DMS 273 treated with DMSO at 0.1 percent for 48 hours (cell line): ENCODE measurements at regions not wholly inside any gene's neighbourhood (a gene's known extent, or its start where the extent isn't known, plus 50 kb on each side); places are given as distances from the start of the nearest gene placed in this dataset.

Source experiments
- DNase-seq: peaks from one replicate; lab custom pipeline; 2025; lab: John Stamatoyannopoulos, UW

DNA sequence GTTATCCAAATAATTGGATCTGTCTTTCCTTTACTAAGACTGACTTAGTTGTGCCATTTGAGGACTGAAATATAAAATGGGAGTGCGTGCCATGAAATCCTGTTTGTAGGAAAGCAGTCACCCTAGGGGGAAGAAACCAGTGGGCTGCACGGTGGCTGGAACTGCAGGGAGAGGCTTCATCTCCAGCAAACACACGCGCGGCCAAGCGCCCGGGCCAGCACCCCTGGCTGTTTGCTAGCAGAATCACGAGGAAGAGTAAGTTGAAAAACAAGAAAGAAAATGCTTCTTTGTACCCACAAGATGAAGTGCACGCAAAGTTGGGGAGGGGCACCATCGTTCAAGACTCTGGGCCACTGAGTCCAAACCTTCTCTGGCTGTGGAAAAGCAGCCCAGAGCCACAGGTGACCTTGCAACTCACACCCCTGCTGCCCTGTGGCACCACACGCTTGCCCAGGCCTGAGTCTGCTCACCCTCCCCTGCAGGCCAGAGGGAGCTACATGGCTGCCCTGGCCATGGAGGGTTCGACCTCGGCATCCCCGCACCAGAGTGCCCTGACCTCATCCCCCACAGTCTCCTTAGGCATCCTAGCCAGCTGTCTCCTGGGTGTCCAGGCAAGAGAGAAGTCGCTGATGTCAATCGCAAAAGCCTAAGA, 55.2 kb downstream of the IRX2 start:
- no peak for DNase-seq

DNA sequence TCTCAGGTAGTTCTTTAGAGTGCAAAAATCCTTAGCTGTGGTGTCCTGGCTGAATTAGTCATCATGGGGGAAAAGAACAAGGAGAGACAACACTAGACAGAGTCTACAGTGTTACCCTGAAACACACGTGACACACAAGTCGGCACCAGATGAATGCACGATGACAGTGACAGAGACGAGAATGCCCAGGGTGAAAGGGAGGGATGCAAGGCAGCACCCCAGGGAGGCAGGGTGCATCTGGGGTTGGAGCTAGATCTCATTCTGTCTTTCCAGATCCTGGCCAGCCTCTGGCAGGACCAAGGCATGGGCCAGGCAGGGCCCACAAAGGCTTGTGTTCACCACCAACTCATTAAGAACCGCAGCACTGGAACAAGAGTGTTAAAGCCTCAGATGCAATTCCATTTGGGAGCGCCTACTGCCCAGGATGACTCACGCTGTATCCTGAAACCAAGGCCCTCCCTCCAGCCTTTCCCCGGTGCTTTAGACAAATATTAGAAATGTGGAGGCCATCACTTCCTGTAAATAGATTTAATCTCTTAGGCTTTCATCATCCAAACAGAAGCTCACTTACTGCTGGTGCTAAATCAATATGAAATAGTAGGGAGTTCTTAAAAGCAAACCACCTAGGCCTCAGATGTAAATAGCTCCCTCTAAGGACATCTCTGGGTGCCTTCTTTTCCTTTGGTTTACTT, 56.1 kb downstream of the IRX2 start:
- no peak for DNase-seq

DNA sequence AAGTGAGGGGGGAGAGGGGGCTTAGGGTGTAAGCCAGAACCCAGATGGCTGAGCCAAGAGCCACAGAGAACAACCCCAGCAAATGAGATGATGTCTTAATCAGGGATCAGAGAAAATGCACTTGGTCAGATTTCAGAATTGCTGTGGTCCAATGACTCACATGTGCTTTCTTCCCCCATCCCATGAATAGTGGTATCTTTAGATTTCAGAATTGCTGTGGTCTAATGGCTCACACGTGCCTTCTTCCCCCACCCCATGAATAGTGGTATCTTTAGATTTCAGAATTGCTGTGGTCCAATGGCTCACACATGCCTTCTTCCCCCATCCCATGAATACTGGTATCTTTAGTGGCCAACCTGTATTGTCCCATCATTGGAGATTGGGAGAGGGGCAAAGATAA, 59.9 kb downstream of the IRX2 start:
- DNase-seq = no peak

DNA sequence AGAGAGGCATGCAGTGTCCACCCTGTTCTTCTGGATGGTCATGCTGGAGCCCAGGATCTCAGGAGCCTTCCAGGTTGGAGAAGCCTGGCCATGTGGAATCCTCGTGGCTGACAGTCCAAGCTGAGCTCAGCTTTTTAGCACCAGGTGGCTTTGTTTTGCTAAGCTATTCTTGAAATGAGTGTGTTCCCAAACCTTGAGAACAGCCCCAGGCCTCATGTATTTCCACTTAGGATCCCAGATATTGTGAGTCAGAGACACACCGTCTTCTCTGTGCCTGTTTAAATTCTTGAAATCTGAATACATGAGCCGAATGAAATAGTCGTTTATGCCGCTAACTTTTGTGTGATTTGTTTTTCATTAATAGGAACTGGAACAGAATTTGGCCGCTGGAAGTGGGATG, 61.2 kb downstream of the IRX2 start:
- no peak for DNase-seq

DNA sequence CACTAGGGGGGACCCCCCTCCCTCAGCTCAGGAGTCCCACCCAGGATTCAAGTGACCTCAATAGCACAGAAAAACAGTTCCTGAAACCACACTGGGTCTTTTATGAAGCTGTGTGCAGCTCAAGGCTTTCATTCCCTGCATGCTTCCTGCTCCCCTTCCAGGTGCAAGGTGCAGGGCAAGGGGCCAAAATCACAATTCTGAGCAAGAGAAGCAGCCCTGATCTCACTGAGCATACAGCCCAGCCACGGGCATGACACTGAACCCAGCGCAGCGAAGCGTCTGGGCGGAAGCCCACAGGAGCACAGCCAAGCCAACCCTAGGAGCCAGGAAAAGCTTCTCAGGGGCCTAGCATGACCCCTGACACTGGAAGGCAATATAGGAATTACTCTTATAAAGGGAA, 62.9 kb downstream of the IRX2 start:
- DNase-seq = no peak

DNA sequence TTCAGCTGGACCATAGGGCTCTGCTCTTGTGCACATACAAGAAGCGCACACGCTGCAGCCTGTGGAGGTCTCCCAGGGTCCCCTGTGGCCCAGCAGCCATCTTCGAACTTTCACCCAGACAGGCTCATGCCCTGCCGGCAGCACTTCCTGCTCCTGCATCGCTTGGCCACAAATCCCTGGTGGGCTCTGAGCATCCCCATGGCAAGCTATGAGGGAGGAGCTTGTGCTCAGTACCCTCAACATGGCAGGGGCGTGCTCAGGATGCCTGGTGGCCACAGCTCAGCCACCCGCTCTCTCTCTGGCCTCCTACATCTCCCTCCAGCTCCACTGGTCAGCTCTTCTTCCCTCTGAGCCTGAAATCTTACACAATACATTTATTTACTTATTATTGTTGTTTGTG, 63.7 kb downstream of the IRX2 start:
- no peak for DNase-seq

DNA sequence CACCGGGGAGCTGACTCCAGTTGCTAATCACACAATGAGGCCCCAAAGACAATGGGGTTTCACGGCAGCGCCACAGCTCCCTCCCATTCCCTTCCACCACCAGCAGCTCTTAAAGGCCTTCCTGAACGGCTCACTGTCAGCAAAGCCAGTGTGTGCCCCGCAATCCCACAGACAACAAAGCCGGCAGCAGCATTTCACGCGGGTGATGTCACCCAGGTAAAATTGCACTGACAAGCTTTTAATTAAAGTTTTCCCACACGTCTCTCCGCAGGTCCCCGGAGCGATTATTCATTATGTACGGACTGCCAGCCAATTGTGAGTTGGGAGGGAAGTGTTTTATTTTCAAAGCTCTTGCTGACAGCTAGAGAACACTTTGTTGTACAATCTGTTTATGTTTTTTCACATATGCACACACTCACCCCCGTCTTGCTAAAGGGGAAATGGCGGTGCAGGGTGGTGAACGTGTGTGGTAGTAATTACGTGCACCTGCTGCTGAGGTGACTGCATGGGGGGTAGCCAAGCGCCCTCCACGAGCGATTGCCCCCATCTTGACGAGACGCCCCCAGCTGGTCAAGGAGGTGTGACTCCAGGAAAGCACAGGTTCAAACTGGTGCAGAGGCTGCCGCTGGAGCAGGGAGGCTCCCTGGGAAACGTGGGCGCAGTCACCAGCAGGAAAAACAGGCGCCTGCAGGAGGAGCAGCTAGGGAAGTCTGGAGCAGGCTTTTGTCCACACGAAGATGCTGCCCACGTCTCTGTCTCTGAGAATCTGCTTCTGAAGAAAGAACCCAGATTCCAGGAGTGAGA, 65.0 kb downstream of the IRX2 start:
- DNase-seq = no peak

DNA sequence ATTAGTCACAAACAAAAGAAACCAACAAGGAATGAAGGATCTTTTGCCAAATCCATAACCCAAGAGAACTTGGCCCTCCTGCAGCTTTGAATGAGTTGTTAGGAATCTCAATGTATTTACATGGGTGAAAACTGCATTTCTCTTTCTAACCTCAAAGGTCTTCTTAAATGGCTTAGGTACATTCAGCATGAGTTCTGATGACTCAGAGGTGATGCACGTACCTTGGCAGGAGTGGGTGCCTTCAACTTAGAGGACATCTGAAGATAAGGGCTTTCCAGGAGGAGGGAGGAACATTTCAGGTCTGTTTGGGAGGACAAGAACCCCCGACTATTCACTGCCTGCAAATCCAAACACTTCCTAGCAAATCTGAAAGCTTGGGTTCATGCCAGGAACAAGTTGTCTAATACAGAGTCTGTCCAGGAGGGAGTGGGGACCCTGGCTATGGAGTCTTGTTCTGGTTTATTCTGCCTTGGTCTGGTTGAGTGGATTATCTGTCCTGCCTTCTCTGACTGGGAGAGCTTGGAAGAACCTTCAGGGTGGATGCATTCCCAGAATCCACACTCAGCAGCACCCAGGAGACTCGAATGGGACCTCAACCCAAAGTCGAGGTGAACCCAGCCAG, 65.7 kb downstream of the IRX2 start:
- no peak for DNase-seq

DNA sequence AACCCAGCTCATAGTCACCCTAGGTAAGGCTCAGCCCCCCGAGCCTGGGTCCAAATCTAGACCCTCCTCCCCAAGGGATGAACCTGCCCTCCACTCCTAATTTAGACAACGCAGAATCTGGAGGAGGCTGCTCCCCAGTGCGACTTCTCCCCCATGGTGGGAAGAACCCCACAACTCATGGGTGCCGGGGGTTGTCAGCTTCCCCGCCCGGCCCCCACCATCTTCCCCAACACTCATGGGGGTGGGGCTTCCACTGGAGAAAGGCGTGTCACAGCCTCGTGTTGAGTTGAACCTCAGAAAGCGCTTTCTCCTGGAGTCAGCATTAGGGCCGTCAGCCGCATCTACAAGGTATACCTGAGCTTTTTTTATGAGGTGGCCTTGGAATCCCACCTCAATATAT, 66.9 kb downstream of the IRX2 start:
- DNase-seq = no peak

DNA sequence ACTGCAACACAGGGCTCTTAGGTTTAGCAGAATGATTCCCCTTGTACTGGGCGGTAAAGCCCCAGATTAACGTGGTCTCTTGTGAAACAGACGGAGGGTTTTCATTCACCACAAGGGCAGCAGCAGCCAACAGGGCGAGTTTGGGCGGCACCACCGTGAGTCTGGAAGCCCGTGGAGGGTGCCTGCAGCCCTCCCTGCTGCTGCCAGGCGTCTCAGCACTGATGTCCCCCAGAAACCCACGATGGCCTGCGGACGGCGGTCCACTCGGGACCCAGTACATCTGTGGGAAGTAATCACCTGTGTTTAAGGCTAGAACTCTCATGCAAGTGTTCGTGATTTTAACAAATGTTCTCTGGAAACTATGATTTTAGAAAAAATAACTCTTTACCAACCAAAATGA, 67.8 kb downstream of the IRX2 start:
- no peak for DNase-seq

DNA sequence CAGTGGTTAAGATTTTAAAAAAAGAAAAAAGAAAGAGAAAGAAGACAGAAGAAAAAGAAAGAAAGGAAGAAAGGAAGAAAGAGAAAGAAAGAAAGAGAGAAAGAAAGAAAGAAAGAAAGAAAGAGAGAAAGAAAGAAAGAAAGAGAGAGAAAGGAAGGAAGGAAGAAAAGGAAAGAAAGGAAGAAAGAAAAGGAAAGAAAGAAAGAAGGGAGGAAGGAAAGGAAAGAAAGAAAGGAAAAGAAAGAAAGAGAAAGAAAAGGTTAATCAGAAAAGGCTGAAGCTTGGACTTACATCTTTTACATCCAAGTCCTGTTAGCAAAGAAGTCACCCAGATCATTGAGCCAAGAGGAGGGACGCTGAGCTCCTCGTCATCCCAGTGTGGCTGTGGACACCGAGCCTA, 70.0 kb downstream of the IRX2 start:
- no peak for DNase-seq

DNA sequence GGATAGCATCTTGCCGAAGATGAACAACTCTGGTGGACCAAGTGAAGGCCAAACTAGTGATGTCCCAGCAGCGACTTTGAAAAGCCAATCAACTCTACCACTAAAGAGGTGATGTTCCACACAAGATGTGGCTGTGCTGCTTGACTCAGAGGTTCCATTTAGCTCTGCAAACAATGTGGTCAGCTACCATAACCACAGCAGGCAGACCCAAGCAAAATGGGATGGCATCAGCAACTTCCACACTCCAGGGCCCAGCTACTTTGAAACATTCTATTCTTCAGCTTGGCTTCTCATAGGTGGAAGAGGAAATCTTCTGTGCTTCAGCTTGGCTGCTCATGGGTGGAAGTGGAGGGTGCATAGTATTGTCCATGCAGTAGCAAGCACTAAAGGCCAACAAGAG, 70.5 kb downstream of the IRX2 start:
- DNase-seq = no peak

DNA sequence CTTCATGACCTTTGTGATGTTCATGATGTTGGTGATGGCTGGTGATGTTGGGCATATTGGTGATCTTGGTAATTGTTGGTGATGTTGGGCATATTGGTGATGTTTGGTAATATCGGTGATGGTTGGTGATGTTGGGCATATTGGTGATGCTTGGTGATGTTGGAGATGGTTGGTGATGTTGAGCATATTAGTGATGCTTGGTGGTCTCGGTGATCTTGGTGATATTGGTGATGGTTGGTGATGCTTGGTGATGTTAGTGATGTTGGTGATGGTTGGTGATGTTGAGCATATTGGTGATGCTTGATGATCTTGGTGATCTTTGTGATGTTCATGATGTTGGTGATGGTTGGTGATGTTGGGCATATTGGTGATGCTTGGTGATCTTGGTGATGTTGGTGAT, 73.8 kb downstream of the IRX2 start:
- DNase-seq = no peak

DNA sequence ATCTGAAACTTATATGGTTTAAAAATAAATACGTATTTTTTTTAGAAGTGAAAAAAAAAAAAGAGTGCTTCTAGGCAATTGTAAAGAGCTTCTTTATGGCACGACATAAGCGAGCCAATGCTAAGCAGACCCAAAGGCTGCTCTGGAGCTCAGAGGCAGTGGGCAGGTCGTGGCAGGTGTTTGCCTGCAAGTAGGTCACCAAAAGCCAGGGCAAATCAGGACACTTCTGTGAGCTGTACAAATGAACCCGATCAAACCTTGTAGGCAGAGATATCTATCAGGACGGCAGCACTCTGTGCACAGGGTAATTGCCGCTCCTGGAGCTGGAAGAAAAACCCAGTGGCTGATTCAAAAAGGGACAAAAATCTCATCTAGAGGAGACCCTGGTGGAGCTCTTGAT, 75.9 kb downstream of the IRX2 start:
- no peak for DNase-seq

DNA sequence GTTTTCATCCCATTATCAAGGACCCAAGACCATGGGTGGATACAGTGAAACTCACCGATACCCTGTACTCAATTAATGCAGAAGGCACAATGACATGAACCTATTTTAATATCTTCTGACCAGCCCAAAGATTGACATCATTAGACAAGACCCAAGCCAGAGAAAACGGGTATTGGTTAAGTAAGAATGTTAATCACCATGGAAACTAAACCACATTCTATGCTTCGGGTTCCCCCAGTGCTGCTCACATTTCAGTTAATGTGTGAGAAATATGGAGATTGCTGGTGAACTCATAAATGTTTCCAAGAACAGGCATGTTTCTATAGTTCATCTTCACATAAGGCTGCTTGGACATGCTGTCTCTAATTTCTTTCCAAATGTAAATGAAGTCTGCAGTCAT, 77.0 kb downstream of the IRX2 start:
- no peak for DNase-seq

DNA sequence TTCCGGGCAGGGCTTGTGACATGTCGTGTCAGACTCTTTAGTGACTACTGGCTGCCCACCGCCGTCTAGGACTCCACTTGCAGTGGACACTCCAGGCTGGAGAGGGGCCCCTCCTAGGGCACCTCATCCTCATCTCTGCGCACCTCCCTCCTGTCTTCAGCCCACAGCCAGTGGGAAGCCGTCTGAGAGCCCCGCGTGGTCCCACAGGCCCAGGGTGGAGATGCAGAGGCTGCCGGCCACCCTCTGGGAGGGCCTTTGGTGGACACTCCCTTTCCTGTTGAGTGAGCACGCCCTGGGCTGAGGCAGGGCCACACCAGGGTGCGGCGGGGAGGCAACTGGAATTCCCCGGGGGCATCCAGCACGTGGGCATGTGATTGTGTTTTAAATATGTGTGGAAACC, 80.5 kb downstream of the IRX2 start:
- no peak for DNase-seq

DNA sequence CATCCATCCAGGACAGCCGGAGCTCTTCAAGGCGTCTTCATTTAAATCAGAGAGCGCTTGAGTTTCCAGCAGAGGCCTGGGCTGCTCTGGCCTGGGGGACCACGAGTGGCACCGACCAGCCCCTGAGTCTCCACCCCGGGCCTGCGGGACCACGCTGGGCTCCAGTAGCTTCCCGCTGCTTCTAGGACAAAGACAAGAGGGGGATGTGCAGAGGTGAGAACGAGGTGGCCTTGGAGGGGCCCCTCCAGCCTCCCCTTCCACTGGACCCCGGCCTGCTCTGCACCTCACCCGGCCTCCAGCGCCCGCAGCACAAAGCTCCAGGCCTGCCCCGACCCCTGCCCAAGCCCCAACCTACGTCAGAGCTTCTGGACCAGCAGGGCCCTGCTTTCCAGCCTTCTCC, 81.6 kb downstream of the IRX2 start:
- no peak for DNase-seq

DNA sequence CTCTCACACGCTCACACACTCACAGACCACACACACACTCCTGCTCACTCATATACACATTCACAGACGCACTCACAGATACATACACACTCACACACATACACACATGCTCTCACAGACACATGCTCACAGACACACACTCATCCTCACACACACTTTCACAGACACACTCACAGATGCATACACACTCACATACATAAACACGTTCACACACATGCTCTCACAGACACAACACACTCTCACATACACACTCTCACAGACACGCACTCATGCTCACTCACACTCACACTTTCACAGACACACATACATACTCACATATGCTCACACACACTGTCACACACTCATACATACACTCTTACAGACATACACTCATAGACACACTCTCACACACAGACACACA, 82.2 kb downstream of the IRX2 start:
- DNase-seq = no peak

DNA sequence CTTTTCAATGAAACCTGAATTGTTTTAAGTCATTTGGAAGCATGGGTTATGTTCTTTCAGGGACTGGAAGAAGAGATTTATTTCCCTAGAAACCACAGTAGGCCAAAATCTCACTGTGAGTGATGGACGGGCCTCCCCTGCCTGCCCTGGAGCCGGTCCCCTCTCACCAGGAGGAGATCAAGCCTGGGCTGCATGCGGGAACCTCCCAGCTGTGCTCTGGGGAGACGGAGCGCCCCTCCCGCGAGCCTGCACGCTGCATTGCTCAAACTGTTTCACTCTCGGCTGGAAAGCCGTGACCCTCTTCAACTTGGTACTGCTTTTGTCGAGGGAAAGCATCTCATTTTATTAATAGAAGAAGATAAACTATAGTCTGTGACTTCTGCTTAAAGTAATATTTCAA, 85.4 kb downstream of the IRX2 start:
- DNase-seq = no peak

DNA sequence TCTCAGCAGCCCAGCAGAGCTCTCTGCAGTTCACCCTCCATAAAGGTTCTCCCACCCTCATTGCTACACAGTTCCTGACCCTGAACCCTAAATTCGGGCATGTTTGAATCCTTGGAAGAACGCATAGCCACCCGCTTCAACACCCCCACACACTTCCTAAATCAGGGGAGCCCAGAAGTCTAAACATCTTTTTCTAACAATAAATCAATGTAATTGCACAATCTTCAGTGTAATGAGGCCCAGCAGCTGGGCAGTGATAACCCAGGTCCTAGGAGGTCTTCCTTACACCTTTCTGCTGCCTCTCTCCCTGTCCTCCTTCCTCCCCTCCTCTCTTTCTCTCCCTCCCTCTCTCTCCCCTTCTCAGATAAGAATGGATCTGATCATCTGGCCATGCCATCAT, 88.0 kb downstream of the IRX2 start:
- DNase-seq = no peak

DNA sequence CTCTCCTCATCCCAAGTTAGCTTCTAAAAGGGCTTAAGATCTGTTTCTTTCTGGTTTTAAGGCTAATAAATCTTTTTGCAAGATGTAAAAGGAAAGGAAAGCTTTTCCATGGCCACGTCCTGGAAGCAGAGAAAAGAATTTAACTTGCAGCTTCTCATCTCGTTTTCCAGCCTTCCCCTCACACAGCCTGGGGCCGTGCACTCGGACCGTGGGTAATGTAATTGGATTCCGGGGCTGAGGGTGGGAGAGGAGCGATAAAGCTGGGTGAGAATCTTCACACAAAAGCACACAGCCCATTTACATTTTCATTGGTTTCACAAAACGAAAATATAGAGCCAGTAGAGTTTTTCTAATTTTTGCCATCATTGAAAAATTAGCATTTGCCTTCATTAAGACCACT, 91.2 kb downstream of the IRX2 start:
- DNase-seq = no peak

DNA sequence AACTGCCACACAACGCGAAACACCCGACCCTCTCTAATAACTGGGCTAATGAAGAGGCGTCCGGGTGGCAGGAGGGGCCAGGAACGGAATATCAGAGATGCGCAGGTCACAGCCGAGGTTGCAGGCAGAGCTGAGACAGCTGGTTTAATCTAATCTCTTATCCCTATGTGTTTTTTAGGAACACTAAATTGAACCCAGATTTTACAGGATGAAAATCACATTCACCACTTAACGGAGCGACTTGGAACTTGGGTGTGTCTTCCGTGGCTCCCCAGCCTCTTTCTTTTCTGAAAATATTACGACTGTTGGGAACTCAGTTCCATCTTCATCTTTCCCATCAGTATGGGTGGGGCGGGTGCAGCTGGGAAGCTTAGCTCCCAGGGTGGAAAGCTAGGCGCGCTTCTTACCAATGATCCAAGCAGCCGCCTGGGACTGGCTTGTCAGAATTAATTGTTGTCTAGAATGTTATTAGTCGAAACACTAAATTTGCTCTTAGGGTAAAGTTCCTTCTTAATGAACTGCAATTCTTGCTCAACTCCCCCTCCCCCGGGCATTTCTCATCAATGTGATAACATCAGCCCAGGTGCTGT, 92.5 kb downstream of the IRX2 start:
- no peak for DNase-seq

DNA sequence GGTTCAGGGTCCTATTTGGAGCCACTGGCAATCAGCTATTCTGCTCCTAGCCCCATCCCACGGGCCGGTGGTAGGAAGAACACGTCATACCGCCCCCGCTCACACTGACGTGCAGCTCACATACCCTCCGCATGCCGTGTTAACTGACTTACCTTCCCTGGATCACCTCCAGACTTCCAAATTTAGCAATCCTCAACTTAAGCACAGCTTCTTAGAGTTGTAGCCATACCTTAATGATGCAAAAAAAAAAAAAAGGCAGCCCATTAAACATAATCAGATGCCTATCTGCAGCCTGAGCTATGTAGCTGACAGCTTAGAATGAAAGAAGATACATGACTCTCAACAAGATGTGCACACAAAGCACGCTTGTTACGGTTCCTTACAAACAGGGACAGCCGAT, 93.0 kb downstream of the IRX2 start:
- DNase-seq = no peak
